GM12892 (cell line): ENCODE measurements at regions not wholly inside any gene's neighbourhood (a gene's known extent, or its start where the extent isn't known, plus 50 kb on each side); places are given as distances from the start of the nearest gene placed in this dataset.

ENCODE experiments used
- DNase-seq: peaks from one replicate; pipeline ENCODE4 v3.0.0; 2011; ENCODE audit not compliant: insufficient read length
- FAIRE-seq: peaks from 2 replicates; lab custom pipeline; 2011; peaks lifted over from hg19 to GRCh38; lab: Jason Lieb, UNC
- POLR2A ChIP-seq: IDR thresholded peaks from 2 replicates; pipeline ENCODE4 v1.6.1; 2011; ENCODE audit warnings: low read depth, low read length, control low read depth
- POLR2AphosphoS5 ChIP-seq: IDR thresholded peaks from 2 replicates; pipeline ENCODE4 v1.6.1; 2011; ENCODE audit warnings: low read depth, low read length, control low read depth
- TAF1 ChIP-seq: IDR thresholded peaks from 2 replicates; pipeline ENCODE4 v1.6.1; 2011; ENCODE audit warnings: low read depth, mild to moderate bottlenecking, control low read depth, low read length, borderline replicate concordance

DNA sequence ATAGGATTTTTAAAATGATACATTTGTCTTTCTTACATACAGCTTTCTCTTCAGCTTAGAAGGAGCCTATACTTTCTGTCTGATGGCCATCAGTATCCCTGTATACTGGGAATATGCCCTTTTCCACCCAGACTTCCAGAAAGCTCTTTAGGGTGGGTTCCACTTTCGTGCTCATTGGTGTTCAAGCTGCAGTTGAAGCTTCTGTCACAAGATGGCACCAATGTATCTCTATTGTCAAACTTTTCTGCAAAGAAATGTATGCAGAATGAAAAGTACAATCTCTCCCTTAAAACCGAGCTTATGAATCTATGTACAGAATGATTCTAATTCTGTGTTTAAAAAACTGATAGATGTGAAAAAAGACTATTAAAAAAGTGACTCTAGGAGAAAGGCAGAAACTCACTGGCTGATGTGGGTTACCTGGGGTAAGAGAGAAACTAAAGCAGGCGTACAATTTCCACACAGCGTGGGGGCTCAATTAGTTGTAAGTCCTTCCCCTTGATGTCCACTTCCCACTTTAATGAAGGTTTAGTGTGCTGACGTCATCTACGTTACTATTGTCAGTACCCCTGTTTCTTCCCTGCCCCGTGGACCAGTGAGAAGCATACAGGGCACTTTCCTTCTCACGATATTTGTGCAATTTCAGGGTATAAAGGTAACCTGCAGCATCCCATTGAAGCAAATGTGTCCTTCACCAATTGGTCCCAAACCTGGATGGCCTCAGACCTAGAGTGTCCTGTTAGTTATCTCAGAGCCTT is 57.3 kb upstream of the TCEAL2 start:
- TF ChIP-seq POLR2AphosphoS5 (no peak), TAF1 (no peak), POLR2A (no peak)
- DNase-seq = no peak

DNA sequence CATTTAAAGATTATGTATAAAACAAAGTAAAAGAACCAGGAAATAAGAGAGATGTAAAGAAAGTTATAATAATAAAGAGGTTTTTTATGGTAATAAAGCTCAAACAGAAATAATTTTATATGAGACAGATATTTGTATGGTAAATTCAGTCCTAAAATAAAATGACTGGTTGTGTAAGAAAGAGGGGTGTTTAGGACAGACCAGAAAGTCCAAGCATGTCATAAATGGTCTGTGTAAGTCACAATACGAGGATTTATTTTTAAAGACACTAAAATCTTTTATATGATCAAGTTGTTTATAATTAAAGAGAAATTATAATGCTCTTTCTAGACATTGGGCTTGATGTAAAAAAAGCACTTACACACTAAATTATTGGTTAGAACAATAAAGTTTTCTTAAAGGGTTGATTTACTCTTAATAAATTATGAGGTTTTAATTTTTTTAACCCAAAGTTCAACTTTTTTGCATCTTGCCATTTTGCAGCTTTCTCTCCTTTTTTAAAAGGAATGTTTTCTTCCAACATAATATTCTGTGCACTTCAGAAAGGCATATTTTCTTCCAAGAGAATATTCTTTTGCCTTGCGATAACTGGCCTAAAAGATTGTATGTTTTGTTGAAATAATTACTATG is 61.9 kb upstream of the TCEAL2 start:
- DNase-seq (no peak), FAIRE-seq (no peak)
- TF ChIP-seq TAF1 (no peak), POLR2AphosphoS5 (no peak), POLR2A (no peak)

More for the DNA sequence above, 57.3 kb upstream of the TCEAL2 start:
- peak; percentile 60 for FAIRE-seq

DNA sequence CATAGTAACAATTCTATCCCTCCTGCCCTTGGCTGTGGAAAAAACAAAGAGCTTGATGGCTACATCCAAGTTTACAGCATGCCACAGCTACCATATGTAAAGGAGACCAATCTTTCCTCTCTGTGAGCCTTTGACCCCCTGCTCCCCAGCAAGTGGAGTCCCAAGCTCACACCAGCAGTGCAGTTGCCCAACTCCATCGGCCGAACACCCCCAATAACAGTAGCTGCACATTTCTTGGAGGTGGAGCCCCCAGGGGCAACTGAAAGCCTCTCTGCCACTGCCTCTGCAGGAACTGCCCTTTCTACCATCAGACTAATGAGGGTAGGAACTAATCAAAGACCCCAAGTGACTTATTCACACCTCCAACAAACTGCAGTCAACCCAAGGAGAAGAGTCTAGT is 81.0 kb upstream of the TCEAL2 start:
- FAIRE-seq = no peak
- DNase-seq = no peak
- no peak for TF ChIP-seq POLR2AphosphoS5

DNA sequence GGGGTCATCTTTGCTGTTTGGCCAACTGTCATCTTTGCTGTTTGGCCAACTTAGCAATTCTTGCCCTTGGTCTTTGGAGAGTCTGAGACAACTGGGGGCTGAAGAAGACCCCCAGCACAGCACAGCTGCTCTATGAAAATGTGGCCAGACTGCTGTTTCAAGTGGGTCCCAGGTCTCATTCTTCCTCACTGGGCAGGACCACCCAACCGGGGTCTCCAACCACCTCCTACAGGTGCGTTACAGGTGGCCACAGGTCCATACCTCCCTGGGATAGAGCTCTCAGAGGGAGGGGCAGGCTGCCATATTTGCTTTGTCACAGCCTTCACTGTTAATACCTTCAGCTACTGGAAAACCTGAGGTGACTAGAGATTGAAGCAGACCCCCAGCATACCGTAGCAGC is 82.1 kb upstream of the TCEAL2 start:
- no peak for FAIRE-seq
- no peak for DNase-seq
- TF ChIP-seq POLR2A = no peak
- TF ChIP-seq TAF1 = no peak
- no peak for TF ChIP-seq POLR2AphosphoS5

DNA sequence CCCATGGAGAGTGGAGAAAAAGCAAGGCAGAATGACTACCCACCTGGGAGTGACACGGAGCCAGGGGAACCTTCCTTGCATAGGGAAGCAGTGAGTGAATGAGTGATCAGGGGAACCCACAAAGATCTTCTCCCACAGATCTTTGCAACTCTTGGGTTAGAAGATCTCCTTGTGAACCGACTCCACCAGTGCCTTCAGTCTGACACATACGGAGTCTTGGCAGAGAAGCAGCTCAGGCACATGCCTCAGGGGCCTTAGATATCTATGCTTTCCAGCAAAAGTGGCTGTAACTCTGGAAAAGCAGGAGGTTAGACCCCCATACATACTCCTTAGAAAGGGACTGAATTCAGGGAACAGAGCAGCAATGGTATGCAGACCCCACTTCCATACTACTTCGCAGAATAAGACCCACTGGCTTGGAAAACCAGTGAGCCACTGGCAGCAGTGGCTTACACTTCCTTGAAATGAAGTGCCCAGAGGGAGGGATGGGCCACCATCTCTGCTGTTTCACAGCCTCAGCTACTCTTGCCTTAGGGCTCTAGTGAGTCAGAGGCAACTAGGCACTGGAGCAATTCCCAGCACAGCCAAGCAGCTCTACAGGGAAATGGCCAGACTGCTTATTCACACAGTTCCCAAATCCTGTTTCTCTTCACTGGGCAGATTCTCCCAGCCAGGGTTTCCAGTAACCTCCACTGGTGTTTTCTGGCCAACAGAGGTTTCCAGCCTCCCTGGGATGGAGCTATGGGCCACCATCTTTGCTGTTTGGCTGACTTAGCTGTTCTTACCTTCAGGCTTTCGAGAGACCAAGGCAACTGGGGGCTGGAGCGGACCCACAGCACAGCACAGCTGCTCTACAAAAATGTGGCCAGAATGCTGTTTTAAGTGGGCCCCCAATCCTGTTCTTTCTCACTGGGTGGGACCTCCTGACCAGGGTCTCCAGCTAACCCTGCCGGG is 82.8 kb upstream of the TCEAL2 start:
- FAIRE-seq (no peak), DNase-seq (no peak)
- no peak for TF ChIP-seq POLR2A
- TF ChIP-seq TAF1 = no peak
- TF ChIP-seq POLR2AphosphoS5 = no peak

DNA sequence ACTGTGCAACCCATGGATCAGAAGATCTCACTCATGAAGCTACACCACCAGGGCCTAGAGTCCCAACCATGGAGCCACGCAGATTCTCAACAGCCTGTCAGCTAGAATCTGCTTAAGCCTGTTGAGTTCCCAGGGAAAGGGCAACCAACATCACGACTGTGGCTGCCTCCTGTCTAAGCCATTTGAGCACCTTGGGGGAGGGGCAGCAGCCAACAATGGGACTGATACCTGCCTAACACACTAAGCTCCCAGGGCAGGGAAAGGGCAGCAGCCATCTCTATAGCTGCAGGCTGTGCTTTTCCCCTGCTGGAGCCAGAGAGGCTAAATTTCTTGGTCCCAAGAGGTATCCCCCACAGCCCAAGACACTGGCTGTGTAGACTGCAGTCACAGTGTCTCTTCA is 96.5 kb upstream of the TCEAL2 start:
- TF ChIP-seq TAF1 (no peak), POLR2A (no peak), POLR2AphosphoS5 (no peak)
- FAIRE-seq = no peak
- DNase-seq = no peak

DNA sequence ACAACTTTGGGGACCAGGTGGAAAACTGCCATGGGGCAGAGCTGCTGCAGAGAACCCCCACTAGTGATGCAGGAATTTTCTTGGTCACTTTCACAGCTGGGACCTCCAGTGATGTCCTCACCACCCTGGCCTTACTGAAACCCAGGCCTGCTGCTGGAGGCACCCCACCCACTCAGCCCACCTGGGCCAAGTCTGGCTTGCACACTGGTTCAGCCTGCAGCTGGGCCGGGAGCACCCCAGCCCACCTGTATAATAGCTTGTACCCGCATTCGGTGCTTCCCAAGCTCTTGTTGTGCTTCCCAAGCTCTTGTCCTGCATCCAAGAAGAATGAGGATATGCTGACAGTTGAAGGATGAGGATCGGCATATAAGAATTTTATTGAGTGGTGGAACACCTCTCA is 86.4 kb upstream of the ZMAT1 start:
- DNase-seq (no peak), FAIRE-seq (no peak)
- TF ChIP-seq POLR2A = no peak
- no peak for TF ChIP-seq POLR2AphosphoS5
- no peak for TF ChIP-seq TAF1

DNA sequence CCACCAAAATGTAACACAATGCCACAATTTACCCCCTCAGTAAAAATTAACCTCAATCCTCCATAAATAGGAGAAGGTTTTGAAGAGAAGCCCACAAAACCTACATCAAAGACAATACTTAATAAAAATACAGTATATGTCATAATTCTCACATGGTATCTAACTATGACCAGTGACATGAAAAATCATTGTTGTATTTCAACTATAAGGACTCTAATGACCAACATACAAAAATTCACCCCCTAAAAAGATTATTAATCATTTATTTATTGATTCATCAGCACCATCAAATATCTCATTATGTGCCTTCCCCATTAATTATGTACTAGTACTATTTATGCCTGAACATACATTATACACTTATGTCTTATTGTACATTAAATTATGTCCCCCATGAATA is 77.1 kb upstream of the ZMAT1 start:
- no peak for DNase-seq
- TF ChIP-seq POLR2AphosphoS5 (no peak), TAF1 (no peak)
- FAIRE-seq = no peak

DNA sequence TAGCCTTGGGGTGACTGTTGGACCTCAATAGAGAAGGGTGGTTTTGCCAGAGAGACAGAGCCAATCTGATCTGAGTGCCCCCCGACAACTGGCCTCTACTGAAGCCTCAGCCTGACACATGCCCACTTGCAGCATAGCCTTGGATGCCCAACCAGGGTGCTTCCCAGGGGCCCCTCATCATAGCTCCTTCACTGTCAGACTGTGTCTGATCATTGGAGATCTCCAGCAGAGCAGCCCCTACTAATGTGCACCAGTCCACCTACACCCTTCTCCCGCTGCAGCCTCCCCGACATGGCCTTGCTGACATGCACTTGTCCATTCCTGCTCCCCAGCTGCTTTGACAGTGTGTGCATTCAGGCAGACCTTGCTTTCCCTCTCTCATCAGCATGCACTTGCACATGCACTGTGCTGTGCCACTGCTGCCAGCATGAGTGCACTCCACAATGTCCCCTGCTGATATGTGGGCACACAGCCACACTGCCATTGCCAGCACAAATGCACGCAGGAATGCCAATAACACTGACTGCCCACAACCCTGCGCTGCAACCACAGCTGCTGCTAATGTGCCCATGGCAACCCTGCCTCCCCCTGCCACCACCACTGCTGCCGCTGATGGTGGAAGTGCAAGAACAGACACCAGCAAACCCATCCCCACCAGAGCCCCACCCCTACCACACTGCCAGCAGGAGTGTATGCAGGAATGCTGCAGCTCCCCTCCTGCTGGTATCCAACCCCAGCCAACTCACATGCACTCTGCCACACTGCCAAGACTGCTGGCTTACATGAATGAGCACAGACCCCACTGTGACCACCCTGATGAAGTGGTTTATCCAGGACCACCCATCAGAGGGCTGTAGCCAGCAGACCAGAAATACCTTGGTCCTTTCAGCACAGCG is 68.1 kb upstream of the ZMAT1 start:
- TF ChIP-seq POLR2A (no peak), TAF1 (no peak), POLR2AphosphoS5 (no peak)
- FAIRE-seq = no peak
- DNase-seq = no peak

DNA sequence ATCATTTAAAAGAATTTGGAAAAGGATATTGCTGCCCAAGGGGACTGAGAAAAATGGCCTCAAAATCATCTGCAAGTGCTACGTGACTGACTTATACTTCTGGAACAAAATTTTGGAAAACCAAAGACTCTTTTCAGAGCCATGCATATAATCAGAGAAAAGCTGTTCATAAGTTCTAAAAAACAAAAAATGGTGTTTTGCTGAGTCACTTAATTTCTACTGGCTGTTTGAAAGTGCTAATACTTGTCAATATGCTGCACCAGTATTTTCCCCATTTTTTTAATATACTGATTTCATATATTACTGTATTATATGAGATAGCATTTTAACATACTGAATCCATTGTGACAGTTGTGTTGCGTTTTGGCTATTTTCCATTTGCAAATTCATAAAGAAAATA is 61.5 kb upstream of the ZMAT1 start:
- DNase-seq (no peak), FAIRE-seq (no peak)
- TF ChIP-seq POLR2A (no peak), POLR2AphosphoS5 (no peak), TAF1 (no peak)
